Osteoblast (primary cell): ENCODE measurements at regions not wholly inside any gene's neighbourhood (a gene's known extent, or its start where the extent isn't known, plus 50 kb on each side); places are given as distances from the start of the nearest gene placed in this dataset. TPM values are rescaled to one million over a fixed set of nuclear protein-coding genes. Genes with fewer than 3 reads are reported as not detected.

Experiments
- DNase-seq: peaks from one replicate; pipeline ENCODE4 v3.0.0; 2011; ENCODE audit warnings: low spot score, mixed read lengths; ENCODE audit not compliant: insufficient read length; ENCODE audit errors: missing footprints
- H2AFZ ChIP-seq: 2 replicates; pipeline ENCODE4 v1.6.0; 2011; ENCODE audit warnings: mild to moderate bottlenecking, low read length
- H3K27ac ChIP-seq: 2 replicates; pipeline ENCODE4 v1.5.1; 2011; ENCODE audit warnings: mild to moderate bottlenecking, low read depth, low read length, moderate library complexity
- H3K27me3 ChIP-seq: 2 replicates; pipeline ENCODE4 v1.6.0; 2012; ENCODE audit warnings: mild to moderate bottlenecking, control low read depth, inconsistent platforms, low read length, moderate library complexity; ENCODE audit not compliant: insufficient read depth
- H3K36me3 ChIP-seq: 2 replicates; pipeline ENCODE4 v1.5.1; 2011; ENCODE audit warnings: mild to moderate bottlenecking, low read length, control low read depth, moderate library complexity; ENCODE audit not compliant: insufficient read depth
- H3K4me1 ChIP-seq: 2 replicates; pipeline ENCODE4 v1.5.1; 2011; ENCODE audit warnings: mild to moderate bottlenecking, low read length, control low read depth, moderate library complexity; ENCODE audit not compliant: insufficient read depth
- H3K4me2 ChIP-seq: 2 replicates; pipeline ENCODE4 v1.6.0; 2011; ENCODE audit warnings: mild to moderate bottlenecking, low read length; ENCODE audit not compliant: insufficient read depth
- H3K4me3 ChIP-seq: fragments of 200-600 bp; sonication (generic); 3 replicates; pipeline ENCODE4 v1.5.1; 2012; ENCODE audit warnings: mild to moderate bottlenecking, low read length, inconsistent platforms; ENCODE audit not compliant: insufficient read depth
- H3K79me2 ChIP-seq: 2 replicates; pipeline ENCODE4 v1.6.0; 2012; ENCODE audit warnings: mild to moderate bottlenecking, low read length, control low read depth, inconsistent platforms; ENCODE audit not compliant: insufficient read depth
- H3K9me3 ChIP-seq: 2 replicates; pipeline ENCODE4 v1.5.1; 2011; ENCODE audit warnings: low read depth, low read length, control low read depth
- H4K20me1 ChIP-seq: 2 replicates; pipeline ENCODE4 v1.6.0; 2012; ENCODE audit warnings: mild to moderate bottlenecking, low read length, control low read depth; ENCODE audit not compliant: insufficient read depth
- CTCF ChIP-seq: IDR thresholded peaks from 2 replicates; pipeline ENCODE4 v1.5.1; 2011; ENCODE audit warnings: mild to moderate bottlenecking, low read depth, low read length, moderate library complexity; ENCODE audit errors: extremely low read depth
- small RNA-seq: library from RNA; depleted of rRNA; stranded (forward); fragments of <200 nt; gene quantifications from one replicate; pipeline ENCODE3, GENCODE V24; 2012

- no peak for DNase-seq
- Histone ChIP-seq H3K4me3 (no peak overlapping the region), H3K36me3 (no peaks in the 10 kb centered on the region), H3K9me3 (no peaks in the 10 kb centered on the region), H3K79me2 (no peaks in the 10 kb centered on the region), H3K4me2 (no peak overlapping the region), H4K20me1 (no peaks in the 10 kb centered on the region), H3K27ac (no peak overlapping the region), H3K27me3 (no peaks in the 10 kb centered on the region), H2AFZ (no peak overlapping the region), H3K4me1 (no peaks in the 10 kb centered on the region)
- no peak for TF ChIP-seq CTCF
Measured at GRCh38 chr2:144570566-144570965, 50.6 kb upstream of the ZEB2 start.

Small RNAs in the stretch of these regions (small RNA-seq; reads per million reads assigned to genes)
- gene RF00019 (not detected), gene RF01992 (not detected), gene RNA5SP106 (not detected), gene RNU6-692P (not detected), gene RNU6-715P (not detected), gene RNU7-2P (not detected)
